OCI-LY3 (cell line): ENCODE measurements at regions not wholly inside any gene's neighbourhood (a gene's known extent, or its start where the extent isn't known, plus 50 kb on each side); places are given as distances from the start of the nearest gene placed in this dataset.

Source experiments
- H2AFZ ChIP-seq: fragments of 200-600, 300-600 bp; shearing (Covaris generic); 2 replicates; pipeline ENCODE4 v1.6.0; 2014; ENCODE audit warnings: antibody characterized with exemption, low read depth, low read length
- H3K27ac ChIP-seq: fragments of 200-600, 300-600 bp; sonication (generic); 2 replicates; pipeline ENCODE4 v1.5.1; 2014; ENCODE audit warnings: mild to moderate bottlenecking, low read length, moderate library complexity, mixed read lengths
- H3K27me3 ChIP-seq: fragments of 200-600, 300-600 bp; sonication (generic); 2 replicates; pipeline ENCODE4 v1.6.1; 2014; ENCODE audit warnings: low read depth, low read length, mixed read lengths
- H3K36me3 ChIP-seq: fragments of 200-600, 300-600 bp; sonication (generic); replicated peaks from 2 replicates; pipeline ENCODE3; 2014; ENCODE audit warnings: low read depth, low read length, mixed read lengths
- H3K4me1 ChIP-seq: fragments of 300-600, 200-600 bp; sonication (generic); 2 replicates; pipeline ENCODE4 v1.6.1; 2014; ENCODE audit warnings: low read length, mixed read lengths
- H3K4me2 ChIP-seq: fragments of 200-600, 300-600 bp; sonication (generic); 2 replicates; pipeline ENCODE4 v1.6.1; 2014; ENCODE audit warnings: low read length, mixed read lengths
- H3K4me3 ChIP-seq: fragments of 300-600, 200-600 bp; sonication (generic); 2 replicates; pipeline ENCODE4 v1.5.1; 2014; ENCODE audit warnings: antibody characterized with exemption, mild to moderate bottlenecking, low read length, moderate library complexity
- H3K79me2 ChIP-seq: fragments of 300-600, 200-600 bp; shearing (Covaris generic); 2 replicates; pipeline ENCODE4 v1.6.1; 2014; ENCODE audit warnings: mild to moderate bottlenecking, low read length, mixed read lengths
- H3K9ac ChIP-seq: fragments of 300-600, 200-600 bp; shearing (Covaris generic); 2 replicates; pipeline ENCODE4 v1.6.0; 2014; ENCODE audit warnings: mild to moderate bottlenecking, low read length, moderate library complexity
- H3K9me3 ChIP-seq: fragments of 200-600, 300-600 bp; shearing (Covaris generic); 2 replicates; pipeline ENCODE4 v1.6.1; 2014; ENCODE audit warnings: low read length, mixed read lengths; ENCODE audit not compliant: insufficient read depth
- H4K20me1 ChIP-seq: fragments of 200-600, 300-600 bp; sonication (generic); 2 replicates; pipeline ENCODE4 v1.6.1; 2016; ENCODE audit warnings: low read length, mixed read lengths; ENCODE audit not compliant: insufficient read depth
- EZH2phosphoT487 ChIP-seq: fragments of 200-600 bp; shearing (Covaris generic); IDR thresholded peaks from 2 replicates; pipeline ENCODE4 v1.6.1; 2018; ENCODE audit warnings: antibody characterized with exemption, mixed run types, low read depth
- TF ChIP-seq, protein P1 (sequence below): fragments of 200-600, 300-600 bp; sonication (generic); IDR thresholded peaks from 2 replicates; pipeline ENCODE4 v1.5.1; 2014; ENCODE audit warnings: antibody characterized with exemption, low read length, low read depth

DNA sequence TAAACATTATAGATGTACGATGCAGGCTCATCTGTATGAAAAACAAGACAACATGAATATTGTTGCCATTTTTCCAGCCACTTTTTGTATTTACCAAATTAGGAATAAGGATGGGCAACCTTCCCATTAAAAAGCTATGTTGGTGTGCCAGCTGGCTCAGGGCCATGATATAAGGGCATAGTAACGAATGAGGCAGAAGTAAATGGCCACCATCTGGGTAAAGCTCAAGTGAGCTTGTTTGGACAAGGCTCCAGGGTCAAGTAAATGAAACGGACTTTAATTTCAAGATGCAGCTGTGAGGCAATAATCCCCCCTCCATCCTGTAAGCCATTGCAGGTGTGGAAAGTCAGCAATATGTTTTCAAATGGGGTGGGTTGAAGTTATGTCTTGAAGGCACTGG, 930.9 kb upstream of the CDH8 start:
- H3K4me2 ChIP-seq: no peak overlapping the region
- no peak overlapping the region for H3K4me3 ChIP-seq
- TF ChIP-seq, protein P1, sequence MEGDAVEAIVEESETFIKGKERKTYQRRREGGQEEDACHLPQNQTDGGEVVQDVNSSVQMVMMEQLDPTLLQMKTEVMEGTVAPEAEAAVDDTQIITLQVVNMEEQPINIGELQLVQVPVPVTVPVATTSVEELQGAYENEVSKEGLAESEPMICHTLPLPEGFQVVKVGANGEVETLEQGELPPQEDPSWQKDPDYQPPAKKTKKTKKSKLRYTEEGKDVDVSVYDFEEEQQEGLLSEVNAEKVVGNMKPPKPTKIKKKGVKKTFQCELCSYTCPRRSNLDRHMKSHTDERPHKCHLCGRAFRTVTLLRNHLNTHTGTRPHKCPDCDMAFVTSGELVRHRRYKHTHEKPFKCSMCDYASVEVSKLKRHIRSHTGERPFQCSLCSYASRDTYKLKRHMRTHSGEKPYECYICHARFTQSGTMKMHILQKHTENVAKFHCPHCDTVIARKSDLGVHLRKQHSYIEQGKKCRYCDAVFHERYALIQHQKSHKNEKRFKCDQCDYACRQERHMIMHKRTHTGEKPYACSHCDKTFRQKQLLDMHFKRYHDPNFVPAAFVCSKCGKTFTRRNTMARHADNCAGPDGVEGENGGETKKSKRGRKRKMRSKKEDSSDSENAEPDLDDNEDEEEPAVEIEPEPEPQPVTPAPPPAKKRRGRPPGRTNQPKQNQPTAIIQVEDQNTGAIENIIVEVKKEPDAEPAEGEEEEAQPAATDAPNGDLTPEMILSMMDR: no peak
- TF ChIP-seq EZH2phosphoT487: no peak
- H3K9ac ChIP-seq: no peak overlapping the region
- no peaks in the 10 kb centered on the region for H3K36me3 ChIP-seq
- no peaks in the 10 kb centered on the region for H4K20me1 ChIP-seq
- H3K9me3 ChIP-seq: no peaks in the 10 kb centered on the region
- H3K27me3 ChIP-seq: no peaks in the 10 kb centered on the region
- H2AFZ ChIP-seq: no peak overlapping the region
- H3K79me2 ChIP-seq: no peaks in the 10 kb centered on the region
- H3K4me1 ChIP-seq: peaks cover 12% of the 10 kb centered on the region
- H3K27ac ChIP-seq: no peak overlapping the region

DNA sequence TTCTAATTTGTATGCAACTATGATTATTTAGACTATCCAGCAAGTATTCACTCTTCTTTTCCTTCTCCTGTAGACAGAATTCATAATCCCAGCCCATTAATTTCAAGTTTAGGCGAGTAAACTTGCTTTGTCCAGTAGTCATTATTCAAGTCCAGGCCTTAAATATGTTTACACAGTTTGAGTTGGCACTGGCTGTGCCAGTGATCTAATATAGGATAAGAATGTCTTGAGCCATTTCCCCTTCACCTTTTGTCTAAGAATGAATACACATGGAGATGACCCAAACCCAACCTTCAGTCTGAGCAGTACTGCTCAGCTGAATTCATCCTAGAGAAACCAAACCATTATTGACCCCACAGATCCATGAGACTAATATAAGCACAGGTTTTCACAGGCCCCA, 930.4 kb upstream of the CDH8 start:
- Histone ChIP-seq H3K27me3 (no peaks in the 10 kb centered on the region), H2AFZ (no peak overlapping the region), H3K4me1 (peaks cover 12% of the 10 kb centered on the region), H3K9me3 (no peaks in the 10 kb centered on the region), H3K4me2 (no peak overlapping the region), H3K27ac (no peak overlapping the region), H3K9ac (no peak overlapping the region), H3K79me2 (no peaks in the 10 kb centered on the region), H3K4me3 (no peak overlapping the region), H3K36me3 (no peaks in the 10 kb centered on the region), H4K20me1 (no peaks in the 10 kb centered on the region)
- no peak for TF ChIP-seq EZH2phosphoT487
- TF ChIP-seq, protein P1: no peak

DNA sequence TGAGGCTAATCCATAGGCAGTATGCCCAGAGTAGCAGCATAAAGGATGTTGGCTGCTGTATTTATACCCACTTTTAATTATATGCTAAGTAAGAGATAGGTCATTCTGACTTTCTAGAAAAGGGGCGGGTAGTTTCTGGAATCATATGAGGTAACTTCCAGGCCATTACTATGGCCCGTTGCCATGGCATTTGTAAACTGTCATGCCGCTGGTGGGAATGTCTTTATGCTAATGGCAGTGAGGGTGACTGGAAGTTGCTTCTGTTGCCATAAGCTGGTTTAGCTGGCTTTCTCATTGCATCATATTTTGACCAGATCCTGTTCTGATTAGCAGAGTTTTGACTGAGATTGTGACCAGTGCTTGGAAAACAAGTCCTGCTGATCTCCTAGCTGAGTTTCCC, 929.6 kb upstream of the CDH8 start:
- Histone ChIP-seq H3K4me3 (no peak overlapping the region), H2AFZ (no peak overlapping the region), H3K36me3 (no peaks in the 10 kb centered on the region), H3K27ac (no peak overlapping the region), H3K27me3 (no peaks in the 10 kb centered on the region), H3K4me2 (no peak overlapping the region), H3K9me3 (no peaks in the 10 kb centered on the region), H3K9ac (no peak overlapping the region), H4K20me1 (no peaks in the 10 kb centered on the region), H3K4me1 (peaks cover 12% of the 10 kb centered on the region), H3K79me2 (no peaks in the 10 kb centered on the region)
- TF ChIP-seq, protein P1: no peak
- no peak for TF ChIP-seq EZH2phosphoT487

DNA sequence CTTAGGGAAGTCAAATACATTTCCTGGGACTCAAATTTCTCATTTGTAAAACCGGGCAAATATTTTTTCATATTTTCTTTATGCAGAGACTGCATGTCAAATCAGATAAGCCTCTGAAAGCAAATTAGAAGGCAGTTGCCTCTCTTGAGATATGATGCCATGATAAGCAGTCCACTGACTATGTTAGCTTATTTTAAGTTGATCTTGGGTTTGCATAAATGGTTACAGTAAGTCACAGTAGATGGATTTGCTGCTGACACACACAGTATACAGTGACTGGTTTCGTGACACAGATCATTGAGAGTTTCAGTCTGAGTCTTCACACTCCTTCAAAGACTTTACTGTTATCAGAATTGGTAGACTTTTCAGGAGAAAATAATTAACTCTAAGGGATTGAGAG, 927.6 kb upstream of the CDH8 start:
- Histone ChIP-seq H3K4me2 (peak overlapping the region; percentile 3; the same call in 1 of the 2 replicates), H3K27me3 (no peaks in the 10 kb centered on the region), H3K79me2 (no peaks in the 10 kb centered on the region), H3K9ac (no peak overlapping the region), H3K4me3 (no peak overlapping the region), H3K9me3 (no peaks in the 10 kb centered on the region), H2AFZ (no peak overlapping the region), H3K4me1 (peaks cover 12% of the 10 kb centered on the region), H4K20me1 (no peaks in the 10 kb centered on the region), H3K36me3 (no peaks in the 10 kb centered on the region), H3K27ac (no peak overlapping the region)
- TF ChIP-seq EZH2phosphoT487: no peak
- TF ChIP-seq, protein P1: no peak
